ENCODE measurements at regions not wholly inside any gene's neighbourhood (a gene's known extent, or its start where the extent isn't known, plus 50 kb on each side); places are given as distances from the start of the nearest gene placed in this dataset.

DNA sequence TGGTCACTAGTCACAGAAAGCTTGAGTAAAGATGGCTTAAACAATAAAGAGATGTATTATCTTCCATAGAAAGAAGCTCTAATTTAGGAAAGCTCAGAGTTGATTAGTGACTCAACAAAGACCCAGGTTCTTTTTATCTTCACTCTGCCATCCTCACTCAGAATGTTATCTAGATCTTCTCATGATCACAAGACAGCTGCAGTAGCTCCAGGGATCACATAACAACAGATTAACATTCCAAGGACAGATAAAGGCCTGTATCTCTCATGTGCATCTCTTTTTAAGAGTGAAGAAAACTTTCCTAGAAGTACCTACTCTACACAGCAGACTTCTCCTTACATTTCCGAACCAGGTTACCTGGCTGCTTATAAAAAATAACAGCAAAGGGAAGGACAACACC is 368.7 kb upstream of the PROX1 start:
- H2AFZ ChIP-seq (ENCODE audit: low read depth) = no peak overlapping the region
- no peaks in the 10 kb centered on the region; the same call in 1 of the 2 replicates for H3K27me3 ChIP-seq (ENCODE audit: insufficient read depth, low read depth)
- no peak overlapping the region for H3K27ac ChIP-seq
- H4K20me1 ChIP-seq (ENCODE audit: insufficient read depth) = no peaks in the 10 kb centered on the region
- H3K4me3 ChIP-seq (IDR thresholded peaks at IDR 0.05; ENCODE audit: insufficient read depth, low read depth, low read length) = no peak overlapping the region
- TF ChIP-seq, protein P1, sequence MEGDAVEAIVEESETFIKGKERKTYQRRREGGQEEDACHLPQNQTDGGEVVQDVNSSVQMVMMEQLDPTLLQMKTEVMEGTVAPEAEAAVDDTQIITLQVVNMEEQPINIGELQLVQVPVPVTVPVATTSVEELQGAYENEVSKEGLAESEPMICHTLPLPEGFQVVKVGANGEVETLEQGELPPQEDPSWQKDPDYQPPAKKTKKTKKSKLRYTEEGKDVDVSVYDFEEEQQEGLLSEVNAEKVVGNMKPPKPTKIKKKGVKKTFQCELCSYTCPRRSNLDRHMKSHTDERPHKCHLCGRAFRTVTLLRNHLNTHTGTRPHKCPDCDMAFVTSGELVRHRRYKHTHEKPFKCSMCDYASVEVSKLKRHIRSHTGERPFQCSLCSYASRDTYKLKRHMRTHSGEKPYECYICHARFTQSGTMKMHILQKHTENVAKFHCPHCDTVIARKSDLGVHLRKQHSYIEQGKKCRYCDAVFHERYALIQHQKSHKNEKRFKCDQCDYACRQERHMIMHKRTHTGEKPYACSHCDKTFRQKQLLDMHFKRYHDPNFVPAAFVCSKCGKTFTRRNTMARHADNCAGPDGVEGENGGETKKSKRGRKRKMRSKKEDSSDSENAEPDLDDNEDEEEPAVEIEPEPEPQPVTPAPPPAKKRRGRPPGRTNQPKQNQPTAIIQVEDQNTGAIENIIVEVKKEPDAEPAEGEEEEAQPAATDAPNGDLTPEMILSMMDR (conservative IDR thresholded peaks at IDR 0.05; ENCODE audit: low read depth, low read length) = no peak
- H3K4me2 ChIP-seq = no peak overlapping the region
- H3K36me3 ChIP-seq (ENCODE audit: insufficient read depth) = no peaks in the 10 kb centered on the region
- peaks cover 13% of the 10 kb centered on the region for H3K4me1 ChIP-seq (ENCODE audit: low read depth, poor library complexity, severe bottlenecking)
- no peaks in the 10 kb centered on the region for H3K79me2 ChIP-seq (ENCODE audit: insufficient read depth, low read depth)
- H3K9ac ChIP-seq = no peak overlapping the region

DNA sequence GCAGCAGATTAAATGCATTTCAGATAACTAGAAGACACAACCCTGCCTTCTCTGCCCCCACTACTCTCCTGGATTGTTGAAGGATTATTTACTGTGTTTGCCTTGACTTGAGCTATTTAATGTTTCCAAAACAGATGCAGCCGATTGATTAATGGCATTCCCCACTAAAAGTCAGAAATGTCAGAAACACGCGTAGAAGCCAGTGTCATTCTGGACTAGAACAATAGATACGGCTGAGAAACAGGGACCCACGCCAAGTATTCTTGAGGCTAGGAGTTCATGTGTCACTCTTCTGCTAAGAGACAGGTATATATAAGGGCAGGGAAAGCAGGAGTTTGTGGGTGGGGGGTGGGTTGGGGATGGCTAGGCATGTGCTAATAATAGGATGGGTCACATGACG is 366.7 kb upstream of the PROX1 start:
- no peak overlapping the region for H3K9ac ChIP-seq

DNA sequence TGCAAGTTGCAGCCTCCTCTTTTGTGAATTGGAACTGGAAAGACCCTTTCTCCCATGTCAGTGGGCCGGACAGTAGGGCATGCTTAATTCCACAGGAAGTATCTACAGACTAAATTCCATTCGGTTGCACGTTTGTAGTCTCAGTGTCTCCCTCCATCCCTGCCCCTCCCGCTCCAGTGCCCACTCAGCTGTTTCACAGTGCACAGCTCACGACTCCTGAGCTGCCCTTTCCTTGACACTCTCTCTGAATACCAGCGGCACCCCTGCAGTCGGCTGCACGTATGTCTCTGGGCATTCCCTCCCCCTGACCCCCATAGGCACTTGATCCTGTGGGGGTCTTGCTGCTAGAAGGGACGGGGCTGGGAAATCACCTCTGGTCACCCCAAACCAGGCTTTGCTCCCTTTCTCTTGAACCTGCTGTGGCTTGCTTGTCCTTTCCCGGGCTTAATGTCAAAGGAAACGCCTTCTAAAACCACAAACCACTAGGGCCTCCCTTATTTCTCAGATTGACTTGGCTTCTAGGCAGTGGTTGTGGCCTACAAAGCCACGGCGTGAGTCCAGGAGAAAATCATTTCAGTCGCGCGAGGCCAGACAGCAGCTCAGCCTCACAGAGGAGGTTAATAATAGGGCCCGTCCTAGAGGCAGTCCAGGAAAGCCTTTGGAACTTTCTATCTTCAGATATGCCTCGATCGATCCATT is 365.3 kb upstream of the PROX1 start:
- H3K4me1 ChIP-seq (ENCODE audit: low read depth, poor library complexity, severe bottlenecking) = peaks cover 13% of the 10 kb centered on the region
- H3K4me2 ChIP-seq = peak overlapping the region; percentile 23
- no peak overlapping the region for H3K9ac ChIP-seq
- H3K27me3 ChIP-seq (ENCODE audit: insufficient read depth, low read depth) = no peaks in the 10 kb centered on the region; the same call in 1 of the 2 replicates
- H3K79me2 ChIP-seq (ENCODE audit: insufficient read depth, low read depth) = no peaks in the 10 kb centered on the region
- peak overlapping the region; percentile 29; the same call in 1 of the 2 replicates for H2AFZ ChIP-seq (ENCODE audit: low read depth)
- H3K27ac ChIP-seq = no peak overlapping the region
- H4K20me1 ChIP-seq (ENCODE audit: insufficient read depth) = no peaks in the 10 kb centered on the region
- TF ChIP-seq, protein P1 (conservative IDR thresholded peaks at IDR 0.05; ENCODE audit: low read depth, low read length) = no peak
- no peak overlapping the region for H3K4me3 ChIP-seq (IDR thresholded peaks at IDR 0.05; ENCODE audit: insufficient read depth, low read depth, low read length)
- no peaks in the 10 kb centered on the region for H3K36me3 ChIP-seq (ENCODE audit: insufficient read depth)

More for the DNA sequence above, 366.7 kb upstream of the PROX1 start:
- no peaks in the 10 kb centered on the region for H4K20me1 ChIP-seq (ENCODE audit: insufficient read depth)
- no peaks in the 10 kb centered on the region; the same call in 1 of the 2 replicates for H3K27me3 ChIP-seq (ENCODE audit: insufficient read depth, low read depth)
- no peak overlapping the region for H3K27ac ChIP-seq
- H2AFZ ChIP-seq (ENCODE audit: low read depth) = no peak overlapping the region
- no peak overlapping the region for H3K4me2 ChIP-seq
- TF ChIP-seq, protein P1 (conservative IDR thresholded peaks at IDR 0.05; ENCODE audit: low read depth, low read length) = no peak
- H3K4me1 ChIP-seq (ENCODE audit: low read depth, poor library complexity, severe bottlenecking) = peaks cover 13% of the 10 kb centered on the region
- no peaks in the 10 kb centered on the region for H3K36me3 ChIP-seq (ENCODE audit: insufficient read depth)
- no peak overlapping the region for H3K4me3 ChIP-seq (IDR thresholded peaks at IDR 0.05; ENCODE audit: insufficient read depth, low read depth, low read length)
- H3K79me2 ChIP-seq (ENCODE audit: insufficient read depth, low read depth) = no peaks in the 10 kb centered on the region

DNA sequence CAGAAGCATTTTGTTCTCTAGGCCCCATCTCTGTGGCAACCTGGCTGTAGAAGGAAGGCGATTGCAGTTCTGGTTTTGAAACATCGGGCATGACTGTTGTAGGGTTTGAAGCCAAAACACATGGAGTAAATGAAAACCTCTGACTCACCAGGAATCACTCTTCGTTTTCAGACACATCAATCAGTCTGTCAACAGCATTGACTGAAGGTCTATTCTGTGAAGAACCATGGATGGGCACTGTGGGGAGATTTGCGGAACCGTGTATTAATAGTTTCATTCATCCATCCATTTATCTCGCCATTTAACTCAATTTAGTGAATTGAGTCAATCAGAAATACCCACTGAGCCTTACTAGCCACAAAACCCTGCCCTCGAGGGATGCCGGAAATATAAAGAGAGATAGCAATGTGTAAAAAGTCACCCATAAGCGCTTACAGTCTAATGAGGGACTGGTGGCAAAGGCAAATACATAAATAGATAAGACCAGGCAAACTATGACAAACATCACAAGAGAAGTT is 364.6 kb upstream of the PROX1 start:
- H3K79me2 ChIP-seq (ENCODE audit: insufficient read depth, low read depth) = no peaks in the 10 kb centered on the region
- H3K9ac ChIP-seq = no peak overlapping the region
- no peaks in the 10 kb centered on the region for H3K36me3 ChIP-seq (ENCODE audit: insufficient read depth)
- no peak overlapping the region for H3K4me3 ChIP-seq (IDR thresholded peaks at IDR 0.05; ENCODE audit: insufficient read depth, low read depth, low read length)
- TF ChIP-seq, protein P1 (conservative IDR thresholded peaks at IDR 0.05; ENCODE audit: low read depth, low read length) = no peak
- H3K4me2 ChIP-seq = peak overlapping the region; percentile 23; the same call in 1 of the 2 replicates
- no peak overlapping the region for H2AFZ ChIP-seq (ENCODE audit: low read depth)
- H3K4me1 ChIP-seq (ENCODE audit: low read depth, poor library complexity, severe bottlenecking) = peaks cover 13% of the 10 kb centered on the region
- H3K27me3 ChIP-seq (ENCODE audit: insufficient read depth, low read depth) = no peaks in the 10 kb centered on the region; the same call in 1 of the 2 replicates
- no peak overlapping the region for H3K27ac ChIP-seq
- no peaks in the 10 kb centered on the region for H4K20me1 ChIP-seq (ENCODE audit: insufficient read depth)

Measured in KMS-11 (cell line).